Type B pancreatic cell (in vitro differentiated cells): ENCODE measurements at regions not wholly inside any gene's neighbourhood (a gene's known extent, or its start where the extent isn't known, plus 50 kb on each side); places are given as distances from the start of the nearest gene placed in this dataset.

Source experiments
- DNase-seq: peaks from one replicate; pipeline ENCODE4 v3.0.0; 2021; ENCODE audit warnings: mixed read lengths; ENCODE audit not compliant: unreplicated experiment; ENCODE audit errors: extremely low spot score
- H3K27ac Mint-ChIP-seq: 2 replicates; pipeline ENCODE4 v1.8.0; 2021; ENCODE audit warnings: mild to moderate bottlenecking, mixed read lengths
- H3K27me3 Mint-ChIP-seq: 2 replicates; pipeline ENCODE4 v1.8.0; 2021; ENCODE audit warnings: mixed read lengths
- H3K36me3 Mint-ChIP-seq: 2 replicates; pipeline ENCODE4 v1.8.0; 2021; ENCODE audit warnings: mixed read lengths
- H3K4me1 Mint-ChIP-seq: one replicate; pipeline ENCODE4 v1.8.0; 2021; ENCODE audit warnings: mixed read lengths; ENCODE audit not compliant: unreplicated experiment
- H3K4me3 Mint-ChIP-seq: 2 replicates; pipeline ENCODE4 v1.8.0; 2021; ENCODE audit warnings: mild to moderate bottlenecking, mixed read lengths
- H3K9me3 Mint-ChIP-seq: 2 replicates; pipeline ENCODE4 v1.8.0; 2021; ENCODE audit warnings: mixed read lengths
- TF ChIP-seq, protein P1 (sequence below): fragments of 200-600 bp; sonication (generic); conservative IDR thresholded peaks from 2 replicates; pipeline ENCODE4 v1.5.0; 2021; ENCODE audit warnings: antibody characterized with exemption, mild to moderate bottlenecking

DNA sequence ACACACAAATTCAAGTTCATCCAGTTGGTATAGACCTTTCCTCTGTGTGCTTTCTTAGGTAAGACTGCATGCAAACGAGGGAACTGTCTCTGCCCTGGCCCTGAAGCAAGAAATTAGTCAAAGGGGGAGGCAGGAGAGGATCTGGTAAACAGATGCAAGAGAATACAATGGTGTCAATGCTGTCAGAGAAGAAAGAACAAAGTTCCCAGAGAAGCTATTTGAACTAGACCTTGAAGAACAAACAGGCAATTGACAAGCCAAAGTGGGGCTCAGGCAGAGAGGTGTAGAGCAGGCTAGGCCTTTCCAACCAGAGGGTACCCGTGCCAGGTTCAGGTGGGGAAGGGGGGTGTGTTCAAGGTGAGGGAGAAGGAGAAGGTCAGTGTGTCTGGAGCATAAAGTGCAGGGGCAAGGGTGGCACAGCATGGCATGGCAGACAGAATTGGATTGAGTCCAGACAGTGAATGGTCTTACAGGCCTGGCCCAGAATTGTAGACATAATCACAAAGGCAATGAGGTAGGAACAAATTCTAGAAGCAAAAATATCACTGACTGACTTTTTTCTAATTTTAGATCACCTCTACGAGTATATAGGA, 95.0 kb upstream of the STARD13 start:
- H3K4me3 Mint-ChIP-seq = no peak overlapping the region
- no peaks in the 10 kb centered on the region for H3K4me1 Mint-ChIP-seq
- no peak overlapping the region for H3K27ac Mint-ChIP-seq
- TF ChIP-seq, protein P1, sequence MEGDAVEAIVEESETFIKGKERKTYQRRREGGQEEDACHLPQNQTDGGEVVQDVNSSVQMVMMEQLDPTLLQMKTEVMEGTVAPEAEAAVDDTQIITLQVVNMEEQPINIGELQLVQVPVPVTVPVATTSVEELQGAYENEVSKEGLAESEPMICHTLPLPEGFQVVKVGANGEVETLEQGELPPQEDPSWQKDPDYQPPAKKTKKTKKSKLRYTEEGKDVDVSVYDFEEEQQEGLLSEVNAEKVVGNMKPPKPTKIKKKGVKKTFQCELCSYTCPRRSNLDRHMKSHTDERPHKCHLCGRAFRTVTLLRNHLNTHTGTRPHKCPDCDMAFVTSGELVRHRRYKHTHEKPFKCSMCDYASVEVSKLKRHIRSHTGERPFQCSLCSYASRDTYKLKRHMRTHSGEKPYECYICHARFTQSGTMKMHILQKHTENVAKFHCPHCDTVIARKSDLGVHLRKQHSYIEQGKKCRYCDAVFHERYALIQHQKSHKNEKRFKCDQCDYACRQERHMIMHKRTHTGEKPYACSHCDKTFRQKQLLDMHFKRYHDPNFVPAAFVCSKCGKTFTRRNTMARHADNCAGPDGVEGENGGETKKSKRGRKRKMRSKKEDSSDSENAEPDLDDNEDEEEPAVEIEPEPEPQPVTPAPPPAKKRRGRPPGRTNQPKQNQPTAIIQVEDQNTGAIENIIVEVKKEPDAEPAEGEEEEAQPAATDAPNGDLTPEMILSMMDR = no peak
- DNase-seq = no peak
- H3K9me3 Mint-ChIP-seq = no peaks in the 10 kb centered on the region
- H3K27me3 Mint-ChIP-seq = no peaks in the 10 kb centered on the region
- no peaks in the 10 kb centered on the region for H3K36me3 Mint-ChIP-seq

DNA sequence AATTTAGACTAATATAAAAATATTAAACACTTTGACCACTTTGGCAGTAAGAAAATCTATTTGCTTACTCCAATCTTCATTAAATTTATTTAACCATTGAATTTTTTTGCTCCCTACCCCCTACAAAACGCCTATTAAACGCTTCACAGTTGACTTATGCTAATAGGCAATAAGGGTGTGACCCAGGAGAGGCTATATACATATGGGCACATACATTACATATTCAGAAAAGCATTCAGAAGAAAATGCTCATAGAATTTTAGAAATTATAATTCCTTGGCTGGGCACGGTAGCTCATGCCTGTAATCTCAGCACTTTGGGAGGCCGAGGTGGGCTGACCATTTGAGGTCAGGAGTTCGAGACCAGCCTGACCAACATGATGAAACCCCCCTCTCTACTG, 95.6 kb upstream of the STARD13 start:
- H3K9me3 Mint-ChIP-seq = no peaks in the 10 kb centered on the region
- no peaks in the 10 kb centered on the region for H3K27me3 Mint-ChIP-seq
- TF ChIP-seq, protein P1 = no peak
- no peaks in the 10 kb centered on the region for H3K4me1 Mint-ChIP-seq
- DNase-seq = no peak
- H3K27ac Mint-ChIP-seq = no peak overlapping the region
- H3K4me3 Mint-ChIP-seq = no peak overlapping the region
- H3K36me3 Mint-ChIP-seq = no peaks in the 10 kb centered on the region

DNA sequence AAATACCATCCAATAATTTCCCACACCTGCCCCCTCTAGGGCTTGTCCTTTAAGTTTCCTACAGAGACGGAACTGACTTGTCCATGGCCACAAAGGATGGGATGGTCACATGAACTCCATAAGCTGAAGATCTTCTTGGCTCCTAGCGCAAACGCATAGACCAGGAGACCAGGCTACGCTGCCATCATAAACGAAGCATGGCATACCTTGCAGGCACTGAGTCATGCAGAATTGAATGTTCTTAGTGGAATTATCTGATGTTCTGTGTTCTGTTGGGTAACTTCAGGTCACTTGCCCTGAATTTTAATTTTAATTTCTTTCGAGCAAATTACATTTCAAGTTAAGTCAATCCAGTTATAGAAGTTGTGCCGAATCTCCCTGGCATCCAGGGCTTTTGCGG, 96.4 kb upstream of the STARD13 start:
- Mint-ChIP-seq H3K27ac (no peak overlapping the region), H3K4me1 (no peaks in the 10 kb centered on the region), H3K27me3 (no peaks in the 10 kb centered on the region), H3K9me3 (no peaks in the 10 kb centered on the region), H3K4me3 (no peak overlapping the region), H3K36me3 (no peaks in the 10 kb centered on the region)
- no peak for DNase-seq
- TF ChIP-seq, protein P1 = no peak

DNA sequence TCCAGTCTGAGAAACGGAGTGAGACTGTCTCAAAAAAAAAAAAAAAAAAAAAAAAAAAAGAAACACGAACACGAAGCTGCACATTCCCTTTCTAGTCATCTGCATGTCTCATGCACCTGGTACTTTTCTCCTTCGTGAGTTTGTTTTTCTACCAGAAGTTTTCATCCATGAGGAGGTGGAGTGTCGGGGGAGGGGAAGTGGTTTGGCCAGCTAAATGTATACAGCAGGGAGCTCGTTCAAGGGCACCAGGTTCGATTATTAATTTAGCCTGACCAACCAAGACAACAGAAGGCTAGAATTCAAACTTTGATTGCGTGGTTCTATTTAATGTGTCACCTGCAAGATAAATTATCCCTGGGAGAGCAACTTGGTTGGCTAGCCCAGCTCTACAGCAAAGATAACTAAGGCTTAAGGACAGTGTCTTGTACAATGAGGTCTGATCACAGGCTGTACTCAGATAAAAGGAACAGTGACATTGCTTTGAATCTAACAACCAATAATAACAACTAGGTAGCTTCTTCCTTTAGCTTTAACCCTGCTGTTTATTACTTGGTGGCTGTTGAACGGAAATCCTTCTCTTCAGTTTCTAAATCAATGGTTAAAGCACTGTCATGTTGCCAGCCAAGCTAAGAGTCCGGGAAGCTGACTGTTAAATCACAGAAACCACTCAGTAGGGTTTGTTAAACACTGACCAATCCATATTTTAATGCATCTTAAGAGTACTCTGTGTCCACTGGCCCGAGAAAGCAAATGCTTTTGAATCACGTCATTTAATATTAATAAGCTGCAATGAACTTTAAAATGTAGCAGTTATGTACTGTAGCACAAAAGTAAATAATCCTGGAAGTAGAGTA, 98.4 kb upstream of the STARD13 start:
- Mint-ChIP-seq H3K4me1 (no peaks in the 10 kb centered on the region), H3K27me3 (no peaks in the 10 kb centered on the region), H3K36me3 (no peaks in the 10 kb centered on the region), H3K9me3 (no peaks in the 10 kb centered on the region), H3K4me3 (no peak overlapping the region), H3K27ac (no peak overlapping the region)
- TF ChIP-seq, protein P1 = no peak
- DNase-seq = no peak

DNA sequence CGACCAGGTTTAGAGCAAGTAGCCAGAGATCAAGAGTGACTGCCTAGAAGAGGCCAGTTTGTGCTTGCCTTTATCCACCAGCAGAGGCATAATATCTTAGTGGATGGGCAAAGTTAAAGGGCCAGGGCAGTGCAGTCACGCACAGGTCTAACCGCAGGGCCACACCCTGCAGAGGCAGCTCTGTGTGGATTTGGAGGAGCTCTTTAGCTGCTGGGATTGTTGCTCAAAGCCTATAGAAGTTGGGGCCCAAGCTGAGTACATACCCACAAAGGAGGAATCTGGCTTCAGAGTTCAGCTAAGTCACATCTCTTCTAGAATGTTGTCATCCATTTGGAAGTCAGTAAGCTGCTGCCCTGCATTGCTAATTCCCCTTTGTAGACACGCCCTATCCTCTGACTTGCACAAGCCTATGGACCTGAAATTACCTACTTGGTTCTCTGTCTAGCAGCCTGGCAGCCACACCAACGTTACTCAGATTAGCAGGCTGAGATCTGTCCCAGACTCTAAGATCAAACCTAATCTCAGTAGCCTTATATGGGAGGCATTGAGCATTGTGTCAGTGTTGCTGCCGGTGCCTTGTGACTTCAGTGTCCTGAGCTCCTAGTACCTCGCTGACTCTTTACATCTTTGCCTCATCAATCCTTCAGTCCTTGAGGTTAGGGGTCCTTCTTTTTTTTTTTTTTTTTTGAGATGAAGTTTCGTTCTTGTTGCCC, 102.9 kb upstream of the STARD13 start:
- H3K4me3 Mint-ChIP-seq = no peak overlapping the region
- H3K4me1 Mint-ChIP-seq = peaks cover 11% of the 10 kb centered on the region
- no peaks in the 10 kb centered on the region for H3K27me3 Mint-ChIP-seq
- TF ChIP-seq, protein P1 = peak; percentile 18
- no peaks in the 10 kb centered on the region for H3K9me3 Mint-ChIP-seq
- DNase-seq = no peak
- no peaks in the 10 kb centered on the region for H3K36me3 Mint-ChIP-seq
- no peak overlapping the region for H3K27ac Mint-ChIP-seq
